K562 (cell line): ENCODE measurements at regions not wholly inside any gene's neighbourhood (a gene's known extent, or its start where the extent isn't known, plus 50 kb on each side); places are given as distances from the start of the nearest gene placed in this dataset.

Source experiments
- CBX3 ChIP-seq, 2 experiments: IDR thresholded peaks; 1 replicate in 1 of 2; 2 replicates in 1 of 2; pipeline ENCODE4 v1.6.1; 2012; ENCODE audit warnings: inconsistent platforms in 2 of 2, low read length in 2 of 2, borderline replicate concordance in 1 of 2, control low read depth in 1 of 2
- CLOCK ChIP-seq: fragments of 250-450 bp; sonication (Bioruptor Pico); IDR thresholded peaks from 2 replicates; pipeline ENCODE4 v1.4.0; 2020; ENCODE audit warnings: mild to moderate bottlenecking, moderate library complexity, borderline replicate concordance
- E4F1 ChIP-seq: fragments of 250-450 bp; sonication (Bioruptor Pico); IDR thresholded peaks from 2 replicates; pipeline ENCODE4 v1.5.0; 2021; ENCODE audit warnings: mild to moderate bottlenecking, borderline replicate concordance
- MTA1 ChIP-seq: fragments of 450-650 bp; IDR thresholded peaks from 2 replicates; pipeline ENCODE4 v1.6.1; 2017; ENCODE audit warnings: borderline replicate concordance
- PHTF2 ChIP-seq: fragments of 250-450 bp; sonication (Bioruptor Pico); IDR thresholded peaks from 2 replicates; pipeline ENCODE4 v1.5.0; 2021; ENCODE audit warnings: mild to moderate bottlenecking
- ZC3H11A ChIP-seq: IDR thresholded peaks from 2 replicates; pipeline ENCODE4 v1.6.1; 2012; ENCODE audit warnings: low read depth, low read length, improper control_type of control experiment
- ZNF76 ChIP-seq: fragments of 250-450 bp; sonication (Bioruptor Pico); IDR thresholded peaks from 2 replicates; pipeline ENCODE4 v1.4.0; 2020; ENCODE audit warnings: mild to moderate bottlenecking, moderate library complexity, borderline replicate concordance

DNA sequence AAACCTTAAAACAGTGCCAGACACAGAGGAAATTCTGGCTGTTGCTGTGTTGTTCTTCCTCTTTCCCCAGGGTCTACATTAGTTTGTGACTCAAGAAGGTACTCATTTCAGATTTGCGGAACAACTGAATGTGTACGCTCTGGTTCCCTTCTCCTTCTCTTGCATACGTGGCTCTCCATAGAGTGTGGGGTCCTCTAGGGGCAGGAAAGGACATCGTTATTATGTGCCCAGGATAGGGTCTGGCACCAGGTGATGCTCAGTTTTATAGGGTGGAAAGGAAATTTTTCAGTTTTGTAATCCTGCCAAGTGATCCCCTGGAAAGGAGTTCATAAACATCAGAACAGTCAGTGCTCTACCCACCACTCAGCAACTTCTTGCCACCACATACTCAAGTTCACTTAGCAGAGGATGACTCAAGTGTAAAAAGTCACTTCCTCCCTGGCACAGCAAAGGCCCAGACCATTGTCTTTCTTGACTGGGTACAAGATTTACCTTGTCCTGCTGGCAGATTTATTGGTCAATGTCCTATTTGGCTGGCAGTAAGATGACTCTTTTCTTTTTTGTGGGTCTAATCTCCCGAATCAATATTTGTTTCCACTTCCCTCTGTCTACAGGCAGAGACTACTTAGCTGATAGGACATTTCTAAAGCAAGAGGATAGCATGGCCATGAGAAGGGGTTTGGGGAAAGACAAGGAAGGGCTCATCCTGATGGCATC lies 246.0 kb upstream of the TENM4 start (continued):
- TF ChIP-seq CLOCK (CRISPR knock-in tag) (no peak), ZC3H11A (no peak), CBX3 (IDR thresholded peaks at IDR 0.05; ENCODE audit: borderline replicate concordance in 1 of 2, low read length in 2 of 2) (no peak), PHTF2 (no peak), ZNF76 (CRISPR knock-in tag) (no peak), E4F1 (no peak), MTA1 (no peak)
